ENCODE measurements at regions not wholly inside any gene's neighbourhood (a gene's known extent, or its start where the extent isn't known, plus 50 kb on each side); places are given as distances from the start of the nearest gene placed in this dataset.

DNA sequence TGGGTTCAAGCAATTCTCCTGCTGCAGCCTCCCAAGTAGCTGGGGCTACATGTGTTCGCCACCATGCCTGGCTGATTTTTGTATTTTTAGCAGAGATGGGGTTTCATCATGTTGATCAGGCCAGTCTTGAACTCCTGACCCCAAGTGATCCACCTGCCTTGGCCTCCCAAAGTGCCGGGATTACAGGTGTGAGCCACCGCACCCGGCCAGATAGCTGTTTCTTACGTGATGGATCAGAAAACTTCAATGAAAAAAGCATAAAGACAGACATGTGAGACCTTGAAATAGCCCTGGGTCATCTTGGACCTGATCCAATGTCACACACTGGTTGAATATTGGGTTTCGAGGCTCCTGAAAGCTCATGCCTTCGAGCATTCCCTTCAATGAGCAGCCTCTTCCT lies 66.7 kb upstream of the RTN4 start:
- Histone ChIP-seq H2AFZ (ENCODE audit: low read length) (no peak overlapping the region), H3K79me2 (ENCODE audit: insufficient read depth, low read length) (no peaks in the 10 kb centered on the region), H4K20me1 (ENCODE audit: insufficient read depth, low read length) (no peaks in the 10 kb centered on the region), H3K4me2 (ENCODE audit: low read depth, low read length) (no peak overlapping the region), H3K4me3 (replicated peaks in 1 of 3; ENCODE audit: insufficient read depth in 1 of 3, low read depth in 2 of 3, low read length in 3 of 3) (no peak overlapping the region), H3K9me3 (ENCODE audit: low read length) (no peaks in the 10 kb centered on the region), H3K27me3 (ENCODE audit: control insufficient read depth in 1 of 2, insufficient read depth in 2 of 2, low read length in 2 of 2) (peaks cover 4 to 41% of the 10 kb centered on the region in 2 experiments; a peak in 4 of 5 replicates), H3K27ac (ENCODE audit: extremely low read length, insufficient read depth, low read length) (no peak overlapping the region), H3K4me1 (ENCODE audit: insufficient read depth, low read length) (peaks cover 27% of the 10 kb centered on the region), H3K36me3 (replicated peaks in 1 of 2; ENCODE audit: control insufficient read depth in 1 of 2, insufficient read depth in 2 of 2, low read length in 2 of 2) (no peaks in the 10 kb centered on the region), H3K9ac (ENCODE audit: insufficient read depth, low read depth, low read length) (no peak overlapping the region)
- POLR2A ChIA-PET: no interaction called here
- CTCF ChIA-PET (ENCODE audit: low intra/inter-chr PET ratio, low total read pairs): no interaction called here
- no peak for DNase-seq (ENCODE audit: low spot score)
- ATAC-seq: no peak
- no TSS peak for BruUV-seq (replicated peaks)
- 36% methylated on average over 7 of the region's 7 CpGs for WGBS (ENCODE audit: low lambda C conversion rate)
- intact Hi-C loops (cut with micrococcal nuclease; ENCODE audit: unreplicated experiment): no loop called here
- in situ Hi-C loops (cut with HindIII; ENCODE audit: extremely low pct_ligation_motif_present, low pct_unique_long_range_greater_than_20kb): no loop called here
- no peak for TF ChIP-seq ZNF431 (CRISPR knock-in tag; IDR thresholded peaks at IDR 0.05; ENCODE audit: borderline replicate concordance, low read depth)
- no peak for TF ChIP-seq MED13 (CRISPR knock-in tag; IDR thresholded peaks at IDR 0.05)
- TF ChIP-seq ZNF180 (CRISPR knock-in tag; IDR thresholded peaks at IDR 0.05; ENCODE audit: borderline replicate concordance, low read depth): no peak
- TF ChIP-seq CREB1 (IDR thresholded peaks at IDR 0.05): no peak
- no peak for TF ChIP-seq CREB1 (CRISPR knock-in tag; IDR thresholded peaks at IDR 0.05)
- TF ChIP-seq SKI (IDR thresholded peaks at IDR 0.05; ENCODE audit: partially characterized antibody): no peak
- no peak for FAIRE-seq

DNA sequence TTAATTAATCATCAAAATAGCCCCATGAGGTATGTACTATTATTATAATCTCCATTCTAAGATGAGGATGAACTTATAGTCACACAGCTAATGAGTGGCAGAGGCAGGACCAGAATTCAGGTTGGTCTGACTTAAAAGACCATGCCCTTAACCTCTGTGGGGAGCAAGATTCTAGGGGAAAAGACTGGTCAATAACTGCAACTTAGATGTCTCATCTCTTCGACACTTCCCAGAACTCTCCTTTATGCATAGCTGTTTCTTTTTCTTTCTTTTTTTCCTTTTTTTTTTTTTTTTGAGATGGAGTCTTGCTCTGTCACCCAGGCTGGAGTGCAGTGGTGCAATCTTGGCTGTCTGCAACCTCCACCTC lies 66.3 kb upstream of the RTN4 start:
- 87% methylated on average over 1 of the region's 1 CpG for WGBS (ENCODE audit: low lambda C conversion rate)
- no peak for TF ChIP-seq NR3C1 (CRISPR knock-in tag; IDR thresholded peaks at IDR 0.05)
- TF ChIP-seq YEATS4 (CRISPR knock-in tag; IDR thresholded peaks at IDR 0.05; ENCODE audit: borderline replicate concordance): no peak
- TF ChIP-seq CREM (IDR thresholded peaks at IDR 0.05): no peak
- TF ChIP-seq CREM (CRISPR knock-in tag; IDR thresholded peaks at IDR 0.05): no peak
- no peak for TF ChIP-seq YY1 (IDR thresholded peaks at IDR 0.05; ENCODE audit: insufficient read depth, insufficient replicate concordance, low read depth, low read length)
- TF ChIP-seq SP5 (CRISPR knock-in tag; IDR thresholded peaks at IDR 0.05; ENCODE audit: borderline replicate concordance, low read depth): no peak
- no peak for TF ChIP-seq KLF12 (CRISPR knock-in tag; IDR thresholded peaks at IDR 0.05; ENCODE audit: borderline replicate concordance)
- no peak for TF ChIP-seq ZNF879 (CRISPR knock-in tag; IDR thresholded peaks at IDR 0.05)
- TF ChIP-seq, protein P1, sequence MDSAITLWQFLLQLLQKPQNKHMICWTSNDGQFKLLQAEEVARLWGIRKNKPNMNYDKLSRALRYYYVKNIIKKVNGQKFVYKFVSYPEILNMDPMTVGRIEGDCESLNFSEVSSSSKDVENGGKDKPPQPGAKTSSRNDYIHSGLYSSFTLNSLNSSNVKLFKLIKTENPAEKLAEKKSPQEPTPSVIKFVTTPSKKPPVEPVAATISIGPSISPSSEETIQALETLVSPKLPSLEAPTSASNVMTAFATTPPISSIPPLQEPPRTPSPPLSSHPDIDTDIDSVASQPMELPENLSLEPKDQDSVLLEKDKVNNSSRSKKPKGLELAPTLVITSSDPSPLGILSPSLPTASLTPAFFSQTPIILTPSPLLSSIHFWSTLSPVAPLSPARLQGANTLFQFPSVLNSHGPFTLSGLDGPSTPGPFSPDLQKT (CRISPR knock-in tag; IDR thresholded peaks at IDR 0.05; ENCODE audit: borderline replicate concordance): no peak
- no peak for TF ChIP-seq NFE2 (CRISPR knock-in tag; IDR thresholded peaks at IDR 0.05)
- TF ChIP-seq KMT2A (CRISPR knock-in tag; IDR thresholded peaks at IDR 0.05): no peak
- TF ChIP-seq, protein P2, sequence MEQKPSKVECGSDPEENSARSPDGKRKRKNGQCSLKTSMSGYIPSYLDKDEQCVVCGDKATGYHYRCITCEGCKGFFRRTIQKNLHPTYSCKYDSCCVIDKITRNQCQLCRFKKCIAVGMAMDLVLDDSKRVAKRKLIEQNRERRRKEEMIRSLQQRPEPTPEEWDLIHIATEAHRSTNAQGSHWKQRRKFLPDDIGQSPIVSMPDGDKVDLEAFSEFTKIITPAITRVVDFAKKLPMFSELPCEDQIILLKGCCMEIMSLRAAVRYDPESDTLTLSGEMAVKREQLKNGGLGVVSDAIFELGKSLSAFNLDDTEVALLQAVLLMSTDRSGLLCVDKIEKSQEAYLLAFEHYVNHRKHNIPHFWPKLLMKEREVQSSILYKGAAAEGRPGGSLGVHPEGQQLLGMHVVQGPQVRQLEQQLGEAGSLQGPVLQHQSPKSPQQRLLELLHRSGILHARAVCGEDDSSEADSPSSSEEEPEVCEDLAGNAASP (CRISPR knock-in tag; IDR thresholded peaks at IDR 0.05; ENCODE audit: borderline replicate concordance): no peak
- TF ChIP-seq, protein P3, sequence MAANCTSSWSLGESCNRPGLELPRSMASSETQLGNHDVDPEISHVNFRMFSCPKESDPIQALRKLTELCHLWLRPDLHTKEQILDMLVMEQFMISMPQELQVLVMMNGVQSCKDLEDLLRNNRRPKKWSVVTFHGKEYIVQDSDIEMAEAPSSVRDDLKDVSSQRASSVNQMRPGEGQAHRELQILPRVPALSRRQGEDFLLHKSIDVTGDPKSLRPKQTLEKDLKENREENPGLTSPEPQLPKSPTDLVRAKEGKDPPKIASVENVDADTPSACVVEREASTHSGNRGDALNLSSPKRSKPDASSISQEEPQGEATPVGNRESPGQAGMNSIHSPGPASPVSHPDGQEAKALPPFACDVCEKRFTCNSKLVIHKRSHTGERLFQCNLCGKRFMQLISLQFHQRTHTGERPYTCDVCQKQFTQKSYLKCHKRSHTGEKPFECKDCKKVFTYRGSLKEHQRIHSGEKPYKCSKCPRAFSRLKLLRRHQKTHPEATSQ (CRISPR knock-in tag; IDR thresholded peaks at IDR 0.05; ENCODE audit: borderline replicate concordance): no peak

More for the DNA sequence above, 66.3 kb upstream of the RTN4 start:
- ChIA-PET CTCF (ENCODE audit: low intra/inter-chr PET ratio, low total read pairs) (no interaction called here), POLR2A (no interaction called here)
- Histone ChIP-seq H3K4me2 (ENCODE audit: low read depth, low read length) (no peak overlapping the region), H3K9ac (ENCODE audit: insufficient read depth, low read depth, low read length) (no peak overlapping the region), H3K4me1 (ENCODE audit: insufficient read depth, low read length) (peaks cover 31% of the 10 kb centered on the region), H3K9me3 (ENCODE audit: low read length) (no peaks in the 10 kb centered on the region), H3K4me3 (replicated peaks in 1 of 3; ENCODE audit: insufficient read depth in 1 of 3, low read depth in 2 of 3, low read length in 3 of 3) (no peak overlapping the region), H3K27me3 (ENCODE audit: control insufficient read depth in 1 of 2, insufficient read depth in 2 of 2, low read length in 2 of 2) (peaks cover 4 to 41% of the 10 kb centered on the region in 2 experiments; a peak in 4 of 5 replicates), H4K20me1 (ENCODE audit: insufficient read depth, low read length) (no peaks in the 10 kb centered on the region), H3K27ac (ENCODE audit: extremely low read length, insufficient read depth, low read length) (no peak overlapping the region), H3K36me3 (replicated peaks in 1 of 2; ENCODE audit: control insufficient read depth in 1 of 2, insufficient read depth in 2 of 2, low read length in 2 of 2) (no peaks in the 10 kb centered on the region), H3K79me2 (ENCODE audit: insufficient read depth, low read length) (no peaks in the 10 kb centered on the region), H2AFZ (ENCODE audit: low read length) (no peak overlapping the region)
- in situ Hi-C loops (cut with HindIII; ENCODE audit: extremely low pct_ligation_motif_present, low pct_unique_long_range_greater_than_20kb) (no loop called here), intact Hi-C loops (cut with micrococcal nuclease; ENCODE audit: unreplicated experiment) (no loop called here)
- DNase-seq (ENCODE audit: low spot score) (no peak), FAIRE-seq (no peak), ATAC-seq (no peak)
- no TSS peak for BruUV-seq (replicated peaks)

All from HepG2 (cell line).